Fibroblast of gingiva (primary cell): ENCODE measurements at regions not wholly inside any gene's neighbourhood (a gene's known extent, or its start where the extent isn't known, plus 50 kb on each side); places are given as distances from the start of the nearest gene placed in this dataset.

Experiments used
- DNase-seq: peaks from one replicate; pipeline ENCODE4 v3.0.0-alpha.2; 2011; ENCODE audit warnings: low read depth

DNA sequence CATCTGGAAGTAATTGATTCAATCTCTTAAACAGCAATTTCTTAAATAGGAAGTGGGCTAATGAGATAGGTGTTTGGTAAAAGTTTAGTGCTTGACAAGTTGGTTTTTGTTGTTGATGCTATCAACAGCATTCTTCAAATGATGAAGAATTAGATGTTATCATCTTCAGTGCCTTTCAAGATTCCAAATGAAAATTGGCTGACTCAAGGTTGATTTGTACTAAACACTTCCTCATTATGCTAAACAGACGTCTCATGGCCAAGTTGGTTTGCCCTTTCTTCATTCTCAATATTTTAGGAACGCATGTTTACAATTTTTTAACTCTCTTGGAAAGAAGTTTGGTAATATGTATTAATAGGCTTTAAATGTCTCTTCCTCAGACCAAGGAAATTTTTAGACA, 86.0 kb downstream of the MID1IP1 start:
- peak; percentile 3 for DNase-seq

DNA sequence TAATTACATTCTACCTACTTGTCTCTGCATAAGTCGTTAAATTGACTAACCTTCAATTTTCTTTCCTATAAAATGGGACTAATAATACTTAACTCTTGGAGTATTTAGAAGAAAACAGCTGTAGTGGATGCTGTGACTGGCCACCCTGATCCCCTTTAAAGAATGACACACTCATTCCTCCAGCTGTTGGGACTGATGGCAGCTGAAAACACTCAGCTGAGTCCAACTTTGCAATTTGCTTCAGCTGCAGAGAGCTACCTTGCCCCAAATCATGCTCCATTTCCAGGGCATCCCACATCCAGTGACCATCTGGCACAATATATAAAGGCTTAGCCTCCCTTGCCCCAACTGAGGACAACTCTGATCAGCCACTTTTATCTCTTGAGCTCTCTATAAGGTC, 89.1 kb downstream of the MID1IP1 start:
- no peak for DNase-seq

DNA sequence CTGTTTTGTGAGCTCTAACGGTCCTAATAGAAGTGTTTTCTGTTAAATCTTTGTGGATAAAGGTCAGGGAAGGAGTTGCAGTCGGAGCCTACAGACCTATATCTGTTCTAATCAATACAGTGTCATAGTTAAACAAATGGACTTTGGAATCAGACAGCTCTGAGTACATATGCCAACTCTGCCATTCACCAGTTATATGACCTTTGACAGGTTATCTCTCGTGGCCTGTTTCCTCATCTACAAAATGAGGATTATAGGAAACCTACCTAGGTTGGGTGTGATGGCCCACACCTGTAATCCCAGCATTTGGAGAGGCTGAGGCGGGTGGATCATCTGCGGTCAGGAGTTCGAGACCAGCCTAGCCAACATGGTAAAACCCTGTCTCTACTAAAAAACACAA, 89.7 kb downstream of the MID1IP1 start:
- no peak for DNase-seq

DNA sequence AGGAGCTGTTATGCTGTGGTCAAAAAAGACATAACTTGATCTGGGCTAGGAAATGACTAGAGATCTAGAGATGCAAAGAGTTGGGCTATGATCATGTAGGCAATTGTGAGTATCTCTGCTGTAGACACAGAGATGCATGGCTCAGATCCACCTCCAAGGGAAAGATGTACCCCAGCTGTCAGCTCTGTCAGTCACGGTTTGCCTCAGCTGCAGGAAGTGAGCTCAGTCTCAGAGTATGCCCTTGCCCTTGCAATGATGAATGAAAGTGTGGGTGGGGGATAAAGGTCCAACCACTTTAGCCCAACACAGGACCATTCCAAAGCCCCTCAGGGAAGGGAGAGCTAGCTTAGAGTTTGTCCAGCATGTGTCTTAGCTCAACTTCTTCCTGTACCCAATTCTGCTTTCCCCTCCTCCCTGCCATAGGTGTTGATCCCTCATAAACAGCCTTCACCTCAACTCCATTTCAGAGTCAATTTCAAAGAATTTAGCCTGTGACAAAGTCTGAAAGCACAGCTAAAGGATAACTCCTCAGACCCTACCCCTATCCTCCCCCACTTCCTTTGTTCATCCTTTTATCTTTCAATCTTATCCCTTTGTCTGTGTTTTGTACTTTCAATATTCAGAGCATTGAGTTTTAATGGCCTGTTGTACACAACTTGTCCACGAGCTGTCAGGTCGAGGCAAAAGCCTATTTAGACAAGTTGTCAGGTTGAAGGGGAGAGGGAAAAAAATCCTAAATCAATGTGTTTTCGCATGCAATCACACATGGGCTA, 90.6 kb downstream of the MID1IP1 start:
- no peak for DNase-seq

DNA sequence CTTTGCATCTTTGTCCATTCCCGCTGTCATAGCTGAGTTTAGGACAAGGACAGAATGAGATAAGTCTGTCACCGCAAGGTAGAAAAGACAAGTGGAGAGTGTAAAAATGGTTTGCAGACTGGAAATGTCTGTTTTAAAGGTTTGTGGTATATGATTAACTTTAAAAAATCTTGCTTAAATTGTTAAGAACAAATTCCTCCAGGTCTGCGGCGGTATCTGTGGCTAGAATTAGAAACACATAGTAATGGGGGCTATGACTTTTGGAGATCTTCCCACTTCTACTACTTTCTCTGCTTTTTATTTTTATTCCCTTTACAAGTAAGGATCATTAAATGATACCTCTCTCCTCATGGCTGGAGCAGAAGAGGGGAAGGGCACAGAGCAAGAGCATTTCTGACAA, 92.2 kb downstream of the MID1IP1 start:
- no peak for DNase-seq

DNA sequence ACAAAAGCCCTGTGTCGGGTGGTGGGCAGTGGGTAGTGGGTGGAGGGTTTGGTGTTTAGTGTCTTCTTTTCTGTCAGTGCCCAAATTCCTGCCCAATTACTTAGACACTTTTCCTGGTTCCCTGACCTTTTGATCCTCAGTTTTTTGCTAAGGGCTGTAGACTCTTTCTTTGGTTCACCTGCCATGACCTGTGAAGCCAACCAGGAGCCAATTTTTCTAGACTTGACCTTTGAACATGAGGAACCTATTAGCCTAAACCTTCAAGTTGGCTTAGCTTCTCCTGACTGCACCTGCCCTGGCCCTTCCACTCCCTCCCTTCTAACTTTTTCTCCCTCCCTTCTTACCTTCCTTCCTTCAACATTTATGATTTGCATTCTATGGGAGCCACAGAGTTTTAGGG, 94.5 kb downstream of the MID1IP1 start:
- no peak for DNase-seq

DNA sequence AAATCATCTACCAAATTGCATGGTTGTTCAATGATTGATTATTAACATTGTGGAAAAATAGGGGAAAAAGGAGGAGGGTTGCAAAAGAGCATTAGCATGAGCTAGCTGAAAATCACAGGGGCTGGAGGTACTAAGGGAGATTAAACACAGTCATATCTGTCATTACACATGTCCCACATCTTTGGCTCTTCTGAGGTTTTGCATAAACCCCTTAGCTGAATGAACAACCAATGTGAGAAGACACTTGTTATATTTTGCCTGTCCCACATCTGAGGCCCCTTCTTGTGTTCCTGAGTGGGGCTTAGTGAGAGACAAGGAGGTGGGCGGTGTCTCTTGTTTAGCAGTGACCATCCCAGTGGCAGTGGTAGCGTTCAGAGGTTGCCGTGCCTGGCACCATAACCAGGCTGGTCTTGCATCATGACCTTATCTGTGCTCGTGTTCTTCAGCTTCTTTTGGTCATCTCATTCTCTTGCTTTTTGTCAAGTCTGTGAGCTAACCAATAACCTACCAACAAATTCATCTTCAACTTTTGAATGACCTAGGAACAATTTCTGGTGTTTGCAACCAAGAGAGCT, 95.6 kb downstream of the MID1IP1 start:
- DNase-seq, result no peak

DNA sequence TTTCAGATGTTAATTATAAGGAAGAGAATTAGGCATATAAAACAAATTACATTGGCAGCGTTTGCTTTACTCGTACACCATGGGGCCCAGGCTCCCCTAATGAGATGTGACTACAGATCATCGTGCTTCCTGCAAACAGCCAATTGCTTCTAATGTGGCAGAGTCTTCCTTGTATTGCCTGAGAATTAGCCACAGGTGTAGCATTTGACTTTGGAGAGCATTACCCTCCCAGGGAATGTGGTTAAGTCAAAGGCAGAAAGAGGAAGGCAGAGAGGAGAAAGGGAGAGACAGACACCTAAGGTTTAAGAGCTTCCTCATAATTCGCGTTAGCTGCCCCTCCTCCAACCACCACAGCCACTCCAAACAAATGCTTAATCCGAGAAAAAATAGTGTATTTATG, 97.0 kb downstream of the MID1IP1 start:
- no peak for DNase-seq

DNA sequence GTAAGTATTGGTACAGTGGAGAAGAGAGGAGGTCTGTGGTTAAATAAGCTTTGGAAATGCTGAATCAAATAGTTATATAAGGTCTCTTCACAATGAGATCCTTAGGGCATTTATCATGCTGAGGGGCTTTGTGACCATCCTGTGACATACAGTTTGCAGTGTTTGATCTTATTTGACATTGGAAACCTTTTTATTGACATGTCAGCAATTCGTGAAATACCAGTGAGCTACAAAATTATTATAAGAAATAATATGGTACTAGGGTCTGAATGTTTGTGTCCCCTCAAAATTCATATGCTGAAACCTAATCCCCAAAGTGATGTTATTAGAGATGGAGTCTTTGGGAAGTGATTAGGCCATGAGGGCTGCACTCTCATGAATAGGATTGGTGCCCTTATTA, 98.4 kb downstream of the MID1IP1 start:
- DNase-seq, result no peak

DNA sequence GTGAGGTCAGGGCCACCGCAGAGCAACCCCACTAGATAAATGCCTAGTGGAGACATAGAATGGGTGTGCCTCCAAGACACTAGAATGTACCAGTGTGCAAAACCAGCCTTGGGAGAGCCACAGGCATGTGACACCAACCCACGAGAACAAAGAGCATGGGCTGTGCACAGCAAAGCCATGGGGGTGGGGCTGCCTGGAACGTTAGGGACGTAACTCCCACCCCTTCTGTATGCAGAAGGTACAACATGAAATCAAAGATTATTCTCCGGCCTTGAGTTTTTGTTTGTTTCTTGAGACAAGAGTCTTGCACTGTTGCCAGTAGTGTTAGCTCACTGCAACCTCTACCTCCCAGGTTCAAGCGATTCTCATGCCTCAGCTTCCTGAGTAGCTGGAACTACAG, 99.5 kb downstream of the MID1IP1 start:
- no peak for DNase-seq

DNA sequence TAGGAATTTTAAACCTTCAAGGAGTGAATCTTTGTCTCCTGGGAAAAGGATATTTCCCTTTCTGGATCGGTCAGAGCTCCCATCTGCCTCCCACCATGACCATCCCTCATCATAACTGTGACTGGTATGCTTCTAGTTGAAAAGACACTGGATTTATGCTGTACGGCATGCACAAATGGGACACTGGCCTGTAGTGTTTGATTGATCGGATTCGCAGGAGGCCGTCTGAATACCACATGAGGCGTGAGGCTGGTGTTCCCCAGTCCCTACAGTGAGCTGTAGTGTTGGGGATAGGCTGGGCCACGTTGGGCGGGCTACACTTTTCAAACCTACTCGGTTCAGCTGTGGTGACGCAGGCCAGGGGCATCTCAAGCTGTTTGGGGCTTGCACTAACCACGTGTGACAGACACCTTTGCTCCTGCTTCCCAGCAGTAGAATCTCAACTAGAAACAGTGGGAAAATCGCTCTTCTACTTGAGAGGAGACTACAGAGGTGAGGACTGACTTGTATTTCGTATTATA, 101.8 kb downstream of the MID1IP1 start:
- no peak for DNase-seq

DNA sequence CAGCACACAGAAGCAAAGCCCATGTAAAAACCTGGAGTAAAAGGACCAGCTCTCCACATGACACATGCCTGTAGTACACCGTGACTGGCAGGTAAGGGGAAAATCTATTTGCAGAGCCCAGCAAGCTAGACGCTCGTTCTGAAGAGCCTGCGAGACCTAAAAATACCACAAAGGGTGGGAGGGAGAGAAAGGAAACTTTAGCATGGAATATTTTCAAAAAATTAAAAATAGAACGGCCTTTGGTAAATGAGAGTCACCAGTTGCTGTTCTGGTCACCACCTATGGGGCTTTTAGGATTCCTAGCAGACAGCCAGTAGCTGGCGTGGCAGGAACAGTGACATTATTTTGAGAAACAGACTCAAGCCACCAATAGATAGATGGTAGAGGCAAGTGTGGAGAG, 115.5 kb downstream of the MID1IP1 start:
- no peak for DNase-seq

DNA sequence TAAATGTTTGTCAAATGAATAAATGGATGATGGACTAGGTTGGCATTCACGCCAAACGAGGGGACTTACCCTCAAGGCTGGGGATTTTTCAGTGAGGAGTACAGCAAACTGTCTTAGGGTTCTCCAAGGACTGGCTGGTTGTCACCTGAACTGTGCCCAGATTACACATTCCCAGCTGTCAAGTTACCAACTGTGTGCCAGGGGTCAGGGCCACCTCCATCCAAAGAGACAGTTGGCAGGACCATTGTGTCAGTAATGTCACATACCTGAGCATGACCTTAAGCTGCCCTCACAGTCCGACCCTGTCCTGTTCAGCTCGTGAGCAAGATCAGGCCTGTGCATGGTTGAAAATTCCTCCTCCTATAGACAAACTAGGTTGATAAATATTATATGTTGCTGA, 116.7 kb downstream of the MID1IP1 start:
- DNase-seq, result no peak

DNA sequence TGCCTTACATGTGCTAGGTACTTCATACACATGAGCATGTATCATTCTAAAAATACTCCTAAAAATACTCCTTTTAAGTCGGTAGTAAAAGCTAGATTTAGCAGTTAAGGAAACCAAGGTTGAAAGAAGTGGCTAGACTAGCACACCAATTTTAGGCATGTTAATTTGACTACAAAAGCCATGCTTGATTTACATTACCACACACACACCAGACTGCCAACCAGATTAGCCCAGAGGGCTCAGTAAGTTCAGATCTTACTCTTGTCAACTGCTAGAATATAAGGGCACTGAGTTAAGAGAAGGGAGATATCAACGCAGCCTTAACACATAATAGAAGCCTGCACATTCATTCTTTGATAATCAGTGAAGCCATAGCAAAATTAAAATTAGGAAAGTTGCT, 117.9 kb downstream of the MID1IP1 start:
- DNase-seq, result no peak

DNA sequence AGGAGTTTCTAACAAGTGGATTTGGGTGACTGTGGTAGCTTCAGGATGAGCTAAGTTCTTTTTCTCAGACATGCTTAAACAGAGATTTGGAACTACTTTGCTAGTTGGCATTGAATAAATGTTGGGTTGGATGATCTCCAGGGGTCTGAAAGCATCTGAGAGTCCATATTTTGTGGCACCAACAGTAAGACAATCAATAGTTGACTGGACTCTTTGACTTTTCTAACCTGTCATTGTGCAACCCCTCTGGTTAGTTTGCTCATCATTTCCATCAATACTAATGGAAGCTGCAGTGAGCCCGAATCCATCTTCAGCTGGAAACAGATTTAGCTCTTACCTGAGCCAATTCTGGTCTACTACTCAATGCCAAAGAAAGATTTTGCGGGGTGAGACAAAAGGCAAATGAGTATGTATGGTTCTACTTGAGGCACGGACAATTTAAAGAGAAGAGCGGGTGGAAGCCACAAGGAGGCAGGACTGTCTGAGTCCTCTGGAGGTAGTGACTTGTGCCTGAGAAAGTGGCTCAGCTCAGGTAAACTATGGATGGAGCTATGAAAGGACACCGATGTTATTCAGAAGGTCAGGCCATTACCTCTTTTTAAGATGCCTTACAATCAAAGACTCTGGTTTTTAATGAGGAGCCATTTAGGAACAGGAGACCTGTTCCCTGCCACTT, 118.7 kb downstream of the MID1IP1 start:
- DNase-seq, result no peak

DNA sequence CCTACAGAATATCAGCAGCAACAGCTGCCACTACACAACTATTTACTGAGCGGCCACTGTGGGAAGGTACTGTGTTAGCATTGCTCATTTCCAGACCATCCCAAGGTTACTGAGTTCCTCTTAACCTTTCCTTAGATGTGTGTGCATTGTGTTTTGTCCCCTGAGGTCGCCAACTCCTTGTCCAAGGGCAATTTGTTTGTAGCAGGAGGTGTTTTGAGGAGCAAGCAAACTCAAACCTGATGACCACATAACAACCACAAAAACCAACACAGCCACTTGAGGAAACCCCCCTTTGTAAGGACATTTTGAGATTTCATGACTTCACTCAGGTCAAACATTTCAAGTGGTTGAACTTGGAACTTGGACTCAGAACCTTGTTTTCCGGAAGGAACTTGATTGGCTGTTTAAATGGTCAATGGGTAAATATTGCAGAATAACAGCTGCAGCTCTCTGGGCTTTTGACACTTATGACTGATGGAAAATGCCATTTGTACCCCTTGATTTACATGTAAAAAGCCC, 122.3 kb downstream of the MID1IP1 start:
- no peak for DNase-seq

DNA sequence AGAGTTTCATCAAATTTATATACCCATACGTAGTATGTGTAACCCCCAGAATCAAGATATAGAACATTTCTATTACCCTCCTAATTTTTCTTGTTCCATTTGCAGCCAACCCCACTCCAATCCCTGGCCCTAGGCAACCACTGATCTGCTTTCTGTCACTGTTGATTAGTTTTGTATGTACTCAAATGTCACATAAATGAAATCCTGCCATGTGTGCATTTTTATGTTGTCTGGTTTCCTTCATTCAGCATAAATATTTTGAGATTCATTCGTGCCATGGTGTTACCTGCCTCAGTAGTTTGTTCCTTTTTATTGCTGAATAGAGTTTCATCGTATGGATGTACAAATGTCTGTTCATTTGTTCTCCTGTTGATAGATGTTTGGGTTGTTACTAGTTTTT, 126.3 kb downstream of the MID1IP1 start:
- DNase-seq, result no peak

DNA sequence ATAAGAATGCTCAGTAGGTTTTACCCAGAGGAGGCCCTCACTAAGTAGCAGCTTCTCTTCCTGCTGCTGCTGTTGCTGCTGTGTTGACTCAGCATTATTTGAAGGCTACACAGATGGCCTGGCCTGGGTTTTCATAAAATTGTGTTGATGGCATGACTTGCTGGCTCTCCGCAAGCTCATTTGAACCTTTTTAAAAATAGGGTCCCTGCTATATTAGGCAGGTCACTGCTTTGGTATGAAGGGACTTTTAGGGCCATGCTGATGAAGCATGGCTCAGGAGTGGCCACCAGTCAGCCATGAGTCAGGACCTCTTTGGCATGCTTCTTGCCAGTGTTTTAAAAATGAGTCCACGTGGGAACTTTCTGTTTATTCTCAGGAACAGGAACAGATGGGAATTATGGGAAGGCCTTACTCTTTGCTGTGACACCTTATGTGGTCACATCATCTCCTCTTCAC, 128.7 kb downstream of the MID1IP1 start:
- peak; percentile 42 for DNase-seq

DNA sequence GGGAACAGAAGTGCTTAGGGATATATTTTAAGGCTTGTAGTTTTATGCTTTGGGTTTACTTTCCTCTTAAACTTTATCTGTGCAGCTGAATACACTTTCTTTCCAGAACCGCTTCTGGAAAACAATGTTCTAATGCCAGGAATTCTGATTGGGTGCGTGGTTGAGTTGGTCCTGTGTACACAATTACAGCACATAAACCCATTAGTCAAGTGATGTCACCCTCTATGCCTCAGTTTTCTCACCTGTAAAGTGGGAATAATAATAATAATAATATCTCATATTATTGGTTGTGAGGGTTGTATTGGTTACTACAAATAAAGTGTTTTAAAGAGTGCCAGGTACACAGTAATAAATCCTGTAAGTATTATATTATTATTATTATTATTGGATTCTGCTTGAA, 129.2 kb downstream of the MID1IP1 start:
- no peak for DNase-seq

DNA sequence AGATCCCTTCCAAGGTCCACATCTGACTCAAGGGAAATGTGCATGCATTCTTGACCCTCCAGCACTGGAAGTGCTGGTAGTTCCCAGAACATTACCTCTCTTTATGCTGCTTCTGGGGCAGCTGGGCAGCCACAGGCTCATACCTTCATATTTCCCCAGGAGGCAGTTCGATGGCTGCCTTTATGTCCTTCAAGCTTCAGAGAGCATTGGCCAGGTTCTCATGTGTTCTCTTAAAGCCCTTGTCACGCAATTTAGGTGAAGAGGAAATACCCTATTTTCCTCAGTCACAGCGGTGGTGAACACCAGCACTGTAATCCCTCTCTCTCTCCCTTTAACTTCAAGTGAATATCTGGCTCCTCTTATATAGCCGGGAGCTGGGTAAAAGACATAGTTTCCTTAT, 134.3 kb downstream of the MID1IP1 start:
- DNase-seq, result no peak

DNA sequence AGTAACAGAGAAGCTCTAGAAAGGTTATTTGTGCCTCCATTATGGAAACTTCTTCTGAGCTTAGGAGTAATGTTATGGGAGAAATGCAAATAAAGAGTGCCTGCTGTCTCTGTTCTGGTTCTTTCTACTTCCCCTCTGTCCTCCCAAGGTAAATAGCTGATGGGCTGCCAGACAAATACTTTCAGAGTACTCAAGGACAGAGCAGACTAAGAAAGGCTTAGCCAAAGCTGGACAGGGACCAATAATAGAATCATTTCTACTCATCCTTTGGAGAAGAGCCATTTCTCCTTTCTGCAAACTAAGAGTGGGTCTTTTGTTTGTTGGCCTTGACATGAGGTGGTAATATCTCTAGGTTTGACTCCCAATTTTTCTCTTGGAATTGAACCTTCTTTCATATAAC, 136.1 kb downstream of the MID1IP1 start:
- DNase-seq, result no peak

DNA sequence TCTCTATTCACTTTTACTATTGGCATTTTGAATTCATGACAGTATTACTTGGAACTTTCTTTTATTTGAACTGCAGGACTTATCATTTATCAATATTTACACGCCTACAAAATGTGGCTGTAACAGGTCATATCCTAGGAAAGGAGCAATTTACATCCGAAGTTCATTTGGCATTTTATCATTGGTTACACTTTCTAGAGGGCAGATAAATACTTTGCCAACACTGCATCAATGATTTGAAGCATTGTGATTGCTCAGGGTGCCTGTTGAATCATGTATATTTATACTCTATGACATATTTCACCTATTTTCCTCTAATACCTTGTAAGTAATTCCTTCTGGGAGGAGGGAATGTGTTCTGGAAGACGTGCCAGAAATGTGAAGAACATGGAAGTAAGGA, 136.7 kb downstream of the MID1IP1 start:
- no peak for DNase-seq

DNA sequence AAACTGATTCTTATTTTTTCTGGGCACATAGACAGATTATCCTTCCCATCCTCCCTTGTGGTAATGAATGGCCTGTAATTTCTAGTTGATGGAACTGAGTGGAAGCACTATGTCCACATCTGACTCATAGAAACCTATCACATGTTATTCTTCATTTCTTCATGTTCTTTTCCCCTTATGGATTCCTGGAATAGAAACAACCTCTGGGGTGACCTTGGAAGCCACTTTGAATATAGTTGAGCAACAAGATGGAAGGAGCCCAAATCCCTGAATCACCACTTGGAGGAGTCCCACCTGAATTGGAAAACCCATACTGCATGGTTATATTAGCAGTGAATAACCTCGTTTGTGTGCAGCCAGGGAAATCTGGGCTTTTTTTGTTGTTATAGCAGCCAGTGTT, 137.8 kb downstream of the MID1IP1 start:
- DNase-seq, result peak; percentile 71
